Esophagus squamous epithelium (tissue), 5 donors: ENCODE measurements at regions not wholly inside any gene's neighbourhood (a gene's known extent, or its start where the extent isn't known, plus 50 kb on each side); places are given as distances from the start of the nearest gene placed in this dataset.

Source experiments
- DNase-seq: peaks from one replicate; lab custom pipeline; 2025; lab: John Stamatoyannopoulos, UW
- H3K27ac ChIP-seq, 4 donors: fragments of 200-600 bp; sonication (generic); one replicate each; pipeline ENCODE4 v1.5.1; 2016 to 2019; ENCODE audit warnings: mild to moderate bottlenecking in 1 of 4
- H3K27me3 ChIP-seq, 4 donors: fragments of 200-600 bp; sonication (generic); 1 replicate in 3 of 4; 2 replicates in 1 of 4; pipeline versions ENCODE4 v1.5.1 to v1.6.0; 2017 to 2021; ENCODE audit warnings: antibody characterized with exemption in 1 of 4
- H3K36me3 ChIP-seq, 3 donors: fragments of 200-600 bp; sonication (generic); one replicate each; pipeline ENCODE4 v1.5.1; 2016 to 2019
- H3K4me1 ChIP-seq, 3 donors: fragments of 200-600 bp; sonication (generic); one replicate each; pipeline ENCODE4 v1.5.1; 2017 to 2019
- H3K4me3 ChIP-seq, 4 donors: fragments of 200-600 bp; sonication (generic); 1 replicate in 3 of 4; 2 replicates in 1 of 4; pipeline ENCODE4 v1.5.1; 2016 to 2019; ENCODE audit warnings: mild to moderate bottlenecking in 2 of 4, moderate library complexity in 1 of 4
- H3K9me3 ChIP-seq, 3 donors: fragments of 200-600 bp; sonication (generic); one replicate each; pipeline ENCODE4 v1.5.1; 2016 to 2019
- CTCF ChIP-seq, 6 experiments: fragments of 450-650 bp in 4 of 6; fragments of 200-600 bp in 2 of 6; sonication (generic) in 2 of 6; IDR thresholded peaks; one replicate each; pipeline ENCODE4 v1.5.1; 2016 to 2019; ENCODE audit warnings: antibody characterized with exemption in 6 of 6, mild to moderate bottlenecking in 4 of 6, moderate library complexity in 4 of 6
- POLR2A ChIP-seq, 4 donors: fragments of 450-650 bp; IDR thresholded peaks; one replicate each; pipeline ENCODE4 v1.6.1; 2017; ENCODE audit warnings: antibody characterized with exemption in 4 of 4, mild to moderate bottlenecking in 4 of 4, moderate library complexity in 3 of 4
- WGBS, 2 donors: methylation state at CpG; one replicate each; pipeline ENCODE4 v1.1.5; 2018; 5-methylcytosine and 5-hydroxymethylcytosine counted together
- intact Hi-C: fragments of 100-400 bp; cut with DNase I; formaldehyde crosslinking; loops from one replicate; pipeline ENCODE4 v1.15.0; 2022
- donor health status: DM: yes; HTN: yes; CAD: no.

GRCh38 chr6:154605882-154606370 is 95.4 kb upstream of the CNKSR3 start:
- 85 to 90% methylated on average over 5 to 7 of the region's 7 CpGs for WGBS, 2 donors
- no peak for DNase-seq
- H3K27me3 ChIP-seq, result no peaks in the 10 kb centered on the region
- H3K27ac ChIP-seq, result no peak overlapping the region
- no peaks in the 10 kb centered on the region for H3K4me1 ChIP-seq
- intact Hi-C loops, result no loop called here
- H3K9me3 ChIP-seq, result no peaks in the 10 kb centered on the region
- no peak overlapping the region for H3K4me3 ChIP-seq
- H3K36me3 ChIP-seq, result no peaks in the 10 kb centered on the region
- TF ChIP-seq CTCF (IDR thresholded peaks at IDR 0.05) (no peak), POLR2A (IDR thresholded peaks at IDR 0.05) (no peak)

- no peak for DNase-seq
- Histone ChIP-seq H3K27ac (no peak overlapping the region), H3K9me3 (no peaks in the 10 kb centered on the region), H3K27me3 (no peaks in the 10 kb centered on the region), H3K4me1 (no peaks in the 10 kb centered on the region), H3K4me3 (no peak overlapping the region), H3K36me3 (no peaks in the 10 kb centered on the region)
- intact Hi-C loops, result no loop called here
- TF ChIP-seq CTCF (IDR thresholded peaks at IDR 0.05) (no peak), POLR2A (IDR thresholded peaks at IDR 0.05) (no peak)
- 55 to 66% methylated on average over 9 of the region's 9 CpGs for WGBS, 2 donors
These were observed 96.0 kb upstream of the CNKSR3 start for GRCh38 chr6:154606457-154606856.

- no peak overlapping the region for H3K4me3 ChIP-seq
- intact Hi-C loops, result no loop called here
- no peaks in the 10 kb centered on the region for H3K4me1 ChIP-seq
- no peaks in the 10 kb centered on the region for H3K9me3 ChIP-seq
- H3K27ac ChIP-seq, result no peak overlapping the region
- WGBS, 2 donors, result 20 to 100% methylated on average over 1 of the region's 2 CpGs
- H3K36me3 ChIP-seq, result no peaks in the 10 kb centered on the region
- TF ChIP-seq POLR2A (IDR thresholded peaks at IDR 0.05) (no peak), CTCF (IDR thresholded peaks at IDR 0.05) (no peak)
- no peaks in the 10 kb centered on the region for H3K27me3 ChIP-seq
- DNase-seq, result no peak
These were observed 96.4 kb upstream of the CNKSR3 start for GRCh38 chr6:154606860-154607259.

GRCh38 chr6:154611241-154611640 is 100.8 kb upstream of the CNKSR3 start:
- Histone ChIP-seq H3K27ac (no peak overlapping the region), H3K27me3 (no peaks in the 10 kb centered on the region), H3K36me3 (no peaks in the 10 kb centered on the region), H3K4me3 (no peak overlapping the region), H3K4me1 (no peaks in the 10 kb centered on the region), H3K9me3 (no peaks in the 10 kb centered on the region)
- TF ChIP-seq POLR2A (IDR thresholded peaks at IDR 0.05), result no peak
- no peak for TF ChIP-seq CTCF (IDR thresholded peaks at IDR 0.05)
- 71 to 82% methylated on average over 3 of the region's 3 CpGs for WGBS, 2 donors
- DNase-seq, result no peak
- intact Hi-C loops, result no loop called here

GRCh38 chr6:154611847-154612246 is 101.4 kb upstream of the CNKSR3 start:
- WGBS, 2 donors, result 65 to 75% methylated on average over 2 of the region's 2 CpGs
- H3K9me3 ChIP-seq, result no peaks in the 10 kb centered on the region
- H3K27me3 ChIP-seq, result no peaks in the 10 kb centered on the region
- no peak overlapping the region for H3K4me3 ChIP-seq
- intact Hi-C loops, result no loop called here
- no peaks in the 10 kb centered on the region for H3K4me1 ChIP-seq
- H3K27ac ChIP-seq, result no peak overlapping the region
- TF ChIP-seq CTCF (IDR thresholded peaks at IDR 0.05) (no peak), POLR2A (IDR thresholded peaks at IDR 0.05) (no peak)
- no peak for DNase-seq
- H3K36me3 ChIP-seq, result no peaks in the 10 kb centered on the region
